ENCODE measurements at regions not wholly inside any gene's neighbourhood (a gene's known extent, or its start where the extent isn't known, plus 50 kb on each side); places are given as distances from the start of the nearest gene placed in this dataset.
A peak's percentile ranks its signal among the peaks of the same experiment; 100 is the strongest.

DNA sequence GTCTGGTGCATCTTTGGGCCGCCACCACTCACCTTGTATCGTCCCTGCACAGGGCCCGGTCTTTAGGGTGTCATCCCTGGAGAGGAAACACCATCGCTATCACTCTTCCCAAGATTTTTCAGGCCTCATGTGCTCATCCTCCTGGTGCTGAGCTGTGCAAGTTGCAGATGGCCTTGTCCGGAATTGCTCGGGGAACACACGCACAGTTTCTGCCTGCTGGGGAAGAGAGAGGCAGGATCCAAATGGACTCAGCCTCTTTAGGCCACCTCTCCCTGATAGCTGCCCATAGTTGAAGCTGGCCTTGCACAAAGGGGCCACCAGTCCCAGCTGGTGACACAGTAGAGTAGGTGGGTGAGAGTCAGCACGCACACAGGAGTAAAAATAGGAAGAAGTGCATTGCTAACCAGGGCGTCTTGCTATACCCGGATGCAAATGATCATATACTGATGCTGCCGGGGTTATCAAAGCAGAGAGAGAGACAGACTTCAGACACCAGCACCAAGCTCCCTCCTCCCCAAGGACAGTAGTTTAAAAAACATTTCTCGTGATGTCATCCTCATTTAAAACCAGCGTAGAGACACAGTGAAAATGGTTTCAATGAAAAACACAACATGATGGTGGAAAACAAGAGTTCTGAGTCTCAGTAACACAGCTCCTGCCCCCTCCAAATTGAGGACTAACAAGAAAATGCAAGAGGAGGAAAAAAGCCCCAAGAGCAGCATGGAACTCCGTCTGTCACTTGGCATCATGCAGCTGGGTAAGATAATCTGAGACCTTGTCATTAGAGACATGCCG, 147.5 kb upstream of the NCK2 start:
- Histone ChIP-seq H3K9me3 (ENCODE audit: control insufficient read depth, low read length) (no peaks in the 10 kb centered on the region), H3K36me3 (ENCODE audit: control insufficient read depth, insufficient read depth, low read length) (no peaks in the 10 kb centered on the region), H3K4me1 (ENCODE audit: control insufficient read depth, insufficient read depth, low read length) (no peaks in the 10 kb centered on the region), H3K27ac (ENCODE audit: low read depth, low read length) (no peak overlapping the region), H3K4me3 (ENCODE audit: low read length) (no peak overlapping the region), H3K9ac (ENCODE audit: extremely low read depth, low read length, poor library complexity, severe bottlenecking) (no peak overlapping the region), H3K27me3 (ENCODE audit: control insufficient read depth, insufficient read depth, low read length, poor library complexity, severe bottlenecking) (no peaks in the 10 kb centered on the region)
- WGBS, 2 experiments (ENCODE audit: insufficient coverage in 1 of 2, insufficient read length in 1 of 2) = 93 to 97% methylated on average over 12 to 15 of the region's 15 CpGs
- Mint-ChIP-seq H3K36me3 (ENCODE audit: low read depth) (no peaks in the 10 kb centered on the region), H3K4me1 (peaks cover 12% of the 10 kb centered on the region), H3K27me3 (ENCODE audit: insufficient read depth) (no peaks in the 10 kb centered on the region), H3K4me3 (no peak overlapping the region), H3K9me3 (no peaks in the 10 kb centered on the region), H3K27ac (no peak overlapping the region)
- TF ChIP-seq, protein P1, sequence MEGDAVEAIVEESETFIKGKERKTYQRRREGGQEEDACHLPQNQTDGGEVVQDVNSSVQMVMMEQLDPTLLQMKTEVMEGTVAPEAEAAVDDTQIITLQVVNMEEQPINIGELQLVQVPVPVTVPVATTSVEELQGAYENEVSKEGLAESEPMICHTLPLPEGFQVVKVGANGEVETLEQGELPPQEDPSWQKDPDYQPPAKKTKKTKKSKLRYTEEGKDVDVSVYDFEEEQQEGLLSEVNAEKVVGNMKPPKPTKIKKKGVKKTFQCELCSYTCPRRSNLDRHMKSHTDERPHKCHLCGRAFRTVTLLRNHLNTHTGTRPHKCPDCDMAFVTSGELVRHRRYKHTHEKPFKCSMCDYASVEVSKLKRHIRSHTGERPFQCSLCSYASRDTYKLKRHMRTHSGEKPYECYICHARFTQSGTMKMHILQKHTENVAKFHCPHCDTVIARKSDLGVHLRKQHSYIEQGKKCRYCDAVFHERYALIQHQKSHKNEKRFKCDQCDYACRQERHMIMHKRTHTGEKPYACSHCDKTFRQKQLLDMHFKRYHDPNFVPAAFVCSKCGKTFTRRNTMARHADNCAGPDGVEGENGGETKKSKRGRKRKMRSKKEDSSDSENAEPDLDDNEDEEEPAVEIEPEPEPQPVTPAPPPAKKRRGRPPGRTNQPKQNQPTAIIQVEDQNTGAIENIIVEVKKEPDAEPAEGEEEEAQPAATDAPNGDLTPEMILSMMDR (conservative IDR thresholded peaks at IDR 0.05) = no peak
- no peak for DNase-seq

DNA sequence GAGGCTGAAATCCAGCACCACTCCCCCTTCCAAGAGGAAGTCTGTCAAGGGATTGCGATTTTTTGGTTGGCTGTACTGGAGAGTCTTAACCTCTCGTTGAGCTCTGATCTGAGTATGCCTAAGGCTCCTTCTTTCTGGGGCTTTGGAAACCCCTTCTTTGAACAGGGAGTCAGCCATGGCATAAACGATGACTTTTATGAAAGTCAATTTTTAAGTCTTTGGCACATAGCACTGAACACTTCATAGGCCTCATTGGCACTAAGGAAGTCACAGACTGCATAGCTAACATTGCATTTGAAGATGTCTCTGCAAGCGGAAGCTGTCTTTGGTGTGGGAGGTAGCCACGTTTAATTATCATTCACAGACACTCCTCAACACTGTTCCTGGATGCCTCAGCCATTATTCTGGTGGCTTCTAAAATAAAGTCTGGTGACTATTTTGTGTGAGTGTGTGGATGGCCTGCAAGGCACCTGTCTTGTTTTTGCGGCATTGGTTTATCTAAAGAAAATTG, 148.2 kb upstream of the NCK2 start:
- Mint-ChIP-seq H3K4me1 (peaks cover 12% of the 10 kb centered on the region), H3K27me3 (ENCODE audit: insufficient read depth) (no peaks in the 10 kb centered on the region), H3K9me3 (no peaks in the 10 kb centered on the region), H3K4me3 (no peak overlapping the region), H3K36me3 (ENCODE audit: low read depth) (no peaks in the 10 kb centered on the region), H3K27ac (no peak overlapping the region)
- H3K4me3 ChIP-seq (ENCODE audit: low read length) = no peak overlapping the region
- H3K9me3 ChIP-seq (ENCODE audit: control insufficient read depth, low read length) = no peaks in the 10 kb centered on the region
- H3K9ac ChIP-seq (ENCODE audit: extremely low read depth, low read length, poor library complexity, severe bottlenecking) = no peak overlapping the region
- no peaks in the 10 kb centered on the region for H3K4me1 ChIP-seq (ENCODE audit: control insufficient read depth, insufficient read depth, low read length)
- 94 to 96% methylated on average over 4 to 6 of the region's 6 CpGs for WGBS, 2 experiments (ENCODE audit: insufficient coverage in 1 of 2, insufficient read length in 1 of 2)
- H3K27ac ChIP-seq (ENCODE audit: low read depth, low read length) = no peak overlapping the region
- TF ChIP-seq, protein P1 (conservative IDR thresholded peaks at IDR 0.05) = no peak
- no peaks in the 10 kb centered on the region for H3K36me3 ChIP-seq (ENCODE audit: control insufficient read depth, insufficient read depth, low read length)
- DNase-seq = no peak
- no peaks in the 10 kb centered on the region for H3K27me3 ChIP-seq (ENCODE audit: control insufficient read depth, insufficient read depth, low read length, poor library complexity, severe bottlenecking)

DNA sequence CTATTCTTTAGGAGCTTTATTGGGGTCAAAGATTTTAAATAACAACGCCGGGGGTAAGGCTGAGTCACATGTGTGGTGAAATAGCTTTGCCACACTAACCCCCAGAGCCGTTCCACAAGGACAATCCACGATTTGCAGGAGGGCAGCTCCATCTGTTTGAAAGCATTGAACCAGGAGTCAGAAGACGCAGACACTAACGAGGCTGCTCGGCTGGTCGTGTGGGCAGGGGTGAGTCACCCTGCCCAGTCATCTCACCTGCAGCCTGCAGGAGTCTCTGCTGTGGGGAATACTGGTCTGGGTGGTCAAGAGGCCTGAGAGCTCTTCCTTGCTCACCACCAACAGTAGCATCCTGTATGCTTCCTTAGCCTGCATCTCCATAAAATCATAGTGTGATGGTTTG, 149.2 kb upstream of the NCK2 start:
- Mint-ChIP-seq H3K9me3 (no peaks in the 10 kb centered on the region), H3K27me3 (ENCODE audit: insufficient read depth) (no peaks in the 10 kb centered on the region), H3K36me3 (ENCODE audit: low read depth) (no peaks in the 10 kb centered on the region), H3K4me1 (peaks cover 6% of the 10 kb centered on the region), H3K4me3 (no peak overlapping the region), H3K27ac (no peak overlapping the region)
- H3K9me3 ChIP-seq (ENCODE audit: control insufficient read depth, low read length) = no peaks in the 10 kb centered on the region
- H3K27ac ChIP-seq (ENCODE audit: low read depth, low read length) = no peak overlapping the region
- H3K9ac ChIP-seq (ENCODE audit: extremely low read depth, low read length, poor library complexity, severe bottlenecking) = no peak overlapping the region
- no peaks in the 10 kb centered on the region for H3K27me3 ChIP-seq (ENCODE audit: control insufficient read depth, insufficient read depth, low read length, poor library complexity, severe bottlenecking)
- H3K36me3 ChIP-seq (ENCODE audit: control insufficient read depth, insufficient read depth, low read length) = no peaks in the 10 kb centered on the region
- WGBS, 2 experiments (ENCODE audit: insufficient coverage in 1 of 2, insufficient read length in 1 of 2) = 73 to 82% methylated on average over 6 to 8 of the region's 8 CpGs
- no peak for DNase-seq
- no peaks in the 10 kb centered on the region for H3K4me1 ChIP-seq (ENCODE audit: control insufficient read depth, insufficient read depth, low read length)
- no peak overlapping the region for H3K4me3 ChIP-seq (ENCODE audit: low read length)
- TF ChIP-seq, protein P1 (conservative IDR thresholded peaks at IDR 0.05) = peak; percentile 28

Measured in endodermal cell (in vitro differentiated cells).